ENCODE measurements at regions not wholly inside any gene's neighbourhood (a gene's known extent, or its start where the extent isn't known, plus 50 kb on each side); places are given as distances from the start of the nearest gene placed in this dataset.
A peak's percentile ranks its signal among the peaks of the same experiment; 100 is the strongest.

DNA sequence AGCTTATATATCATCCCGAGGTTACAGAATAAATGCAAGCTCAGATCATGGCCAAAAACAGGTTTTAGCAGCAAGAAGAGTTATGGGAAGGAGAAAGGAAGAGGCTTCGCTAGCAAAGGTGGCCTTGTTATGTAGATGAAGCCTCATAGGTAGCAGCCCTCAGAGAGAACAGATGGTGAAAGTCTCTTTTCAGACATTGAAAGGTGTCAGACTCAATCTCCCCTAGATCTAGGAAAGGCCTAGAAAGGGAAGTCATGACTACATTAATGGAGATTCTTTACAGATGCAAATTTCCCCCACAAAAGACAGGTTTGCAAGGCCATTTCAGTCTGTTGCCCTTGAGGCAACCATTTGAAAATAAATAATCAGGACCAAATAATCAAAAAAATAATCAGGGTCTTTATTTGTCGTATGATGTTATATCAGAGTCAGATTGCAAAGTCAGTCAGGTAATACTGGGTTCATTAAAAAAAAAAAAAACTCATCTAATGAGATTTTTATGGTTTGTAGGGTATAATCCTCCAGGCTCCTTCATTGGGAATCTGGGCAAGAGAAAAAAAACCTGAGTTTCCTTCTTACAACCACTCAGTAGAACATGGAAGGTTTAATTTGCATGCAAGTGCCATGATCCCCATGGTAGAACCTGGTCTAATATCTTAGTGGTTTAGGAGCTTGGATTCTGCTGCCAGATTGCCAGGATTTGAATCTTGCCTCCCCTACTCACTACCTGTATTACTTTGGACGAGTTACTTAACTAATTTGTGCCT lies 50.8 kb upstream of the HTR2A start:
- no peak for TF ChIP-seq CTCF (conservative IDR thresholded peaks at IDR 0.05)
- no peak overlapping the region for H3K4me2 ChIP-seq (ENCODE audit: insufficient read depth, insufficient read length, low read length)

More for the DNA sequence above, 50.8 kb upstream of the HTR2A start:
- Histone ChIP-seq H3K4ac (ENCODE audit: low read depth, low read length) (no peak overlapping the region), H3T11ph (ENCODE audit: low read length) (no peak overlapping the region), H2BK120ac (ENCODE audit: low read depth, low read length, poor library complexity, severe bottlenecking) (no peak overlapping the region), H3K23me2 (ENCODE audit: insufficient read length, low read depth, low read length, poor library complexity, severe bottlenecking) (no peaks in the 10 kb centered on the region), H2BK15ac (ENCODE audit: low read depth, low read length) (no peak overlapping the region), H2BK12ac (ENCODE audit: insufficient read length, low read depth, low read length) (no peak overlapping the region), H3K79me2 (ENCODE audit: insufficient read depth, low read length) (no peaks in the 10 kb centered on the region), H2BK20ac (ENCODE audit: low read depth, low read length, poor library complexity, severe bottlenecking) (peak overlapping the region; percentile 32), H3K14ac (ENCODE audit: insufficient read depth, low read length) (no peak overlapping the region; the same call in 1 of the 2 replicates), H3K79me1 (ENCODE audit: insufficient read depth, low read depth, low read length, poor library complexity, severe bottlenecking) (no peaks in the 10 kb centered on the region), H3K4me1 (ENCODE audit: insufficient read depth, low read length) (no peaks in the 10 kb centered on the region; the same call in 1 of the 2 replicates), H3K9ac (ENCODE audit: extremely low read depth, insufficient read length, low read length) (no peak overlapping the region), H2AFZ (ENCODE audit: low read length) (no peak overlapping the region), H4K91ac (ENCODE audit: insufficient read length, low read depth, low read length) (no peak overlapping the region), H3K23ac (ENCODE audit: insufficient read length, low read depth, low read length) (no peak overlapping the region), H3K27me3 (ENCODE audit: insufficient read depth, low read length) (no peaks in the 10 kb centered on the region), H2AK5ac (ENCODE audit: insufficient read length, low read length) (no peak overlapping the region), H3K18ac (ENCODE audit: insufficient read length, low read depth, low read length) (no peak overlapping the region), H4K8ac (replicated peaks; ENCODE audit: insufficient read length, low read depth, low read length) (no peak overlapping the region), H2BK5ac (ENCODE audit: insufficient read length, low read length) (no peak overlapping the region), H3K56ac (ENCODE audit: insufficient read length, low read depth, low read length) (no peak overlapping the region), H3K9me3 (ENCODE audit: control insufficient read depth, low read depth, low read length) (no peaks in the 10 kb centered on the region), H4K5ac (ENCODE audit: insufficient read length, low read depth, low read length) (no peak overlapping the region), H4K20me1 (ENCODE audit: control insufficient read depth, insufficient read depth, insufficient read length) (no peaks in the 10 kb centered on the region), H3K27ac (ENCODE audit: insufficient read length, low read depth, low read length) (peak overlapping the region; percentile 87)
- no CpG with 5 or more reads among the region's 4 CpGs for WGBS (ENCODE audit: extremely low coverage, insufficient read length, low lambda C conversion rate)
- H3K4me1 Mint-ChIP-seq, result peaks cover 29 to 35% of the 10 kb centered on the region in 2 experiments
- H3K27ac Mint-ChIP-seq, result peak overlapping the region; percentile 91 to 96 (median 94); a peak in 6 of 7 replicates
- H3K4me3 Mint-ChIP-seq, result no peak overlapping the region
- peaks cover 33 to 50% (median 39%) of the 10 kb centered on the region in 3 experiments for H3K36me3 Mint-ChIP-seq (ENCODE audit: insufficient read depth in 1 of 3, low read depth in 3 of 3)
- DNase-seq, result peak; percentile 46
- H3K9me3 Mint-ChIP-seq, result peaks cover 35 to 40% of the 10 kb centered on the region in 2 experiments
- no peaks in the 10 kb centered on the region; the same call in 1 of the 2 replicates for H3K27me3 Mint-ChIP-seq (ENCODE audit: low read depth)

Measured in H9 (cell line).